ENCODE measurements at regions not wholly inside any gene's neighbourhood (a gene's known extent, or its start where the extent isn't known, plus 50 kb on each side); places are given as distances from the start of the nearest gene placed in this dataset.

- no peak for DNase-seq (ENCODE audit: low read depth)
Measured at GRCh38 chr4:132540797-132541196, 608.3 kb upstream of the PCDH10 start.

GRCh38 chr4:132542228-132542627 is 606.9 kb upstream of the PCDH10 start:
- no peak for DNase-seq (ENCODE audit: low read depth)

GRCh38 chr4:132548463-132548862 is 600.6 kb upstream of the PCDH10 start:
- DNase-seq (ENCODE audit: low read depth): no peak

GRCh38 chr4:132556316-132556715 is 592.8 kb upstream of the PCDH10 start:
- no peak for DNase-seq (ENCODE audit: low read depth)

DNA sequence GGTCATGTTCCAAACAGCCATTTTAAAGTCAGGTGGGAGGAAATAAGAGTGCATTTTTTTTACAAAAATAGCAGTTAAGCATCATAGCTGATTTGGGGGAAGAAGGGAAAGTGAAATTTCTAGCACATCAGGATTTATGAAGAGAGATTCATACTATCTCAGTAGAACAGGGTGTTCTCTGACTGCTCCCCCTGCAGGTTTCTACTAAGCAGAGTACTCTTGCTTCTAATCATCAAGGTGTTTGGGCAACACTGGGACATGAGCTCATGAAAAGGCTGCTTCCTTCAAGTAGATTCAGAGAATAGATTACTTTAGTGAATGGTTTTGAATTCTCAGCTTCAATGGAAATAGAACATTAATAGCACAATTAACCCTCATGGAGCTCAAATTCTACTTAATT is 591.4 kb upstream of the PCDH10 start:
- DNase-seq (ENCODE audit: low read depth): peak; percentile 48

- no peak for DNase-seq (ENCODE audit: low read depth)
Measured at GRCh38 chr4:132564920-132565319, 584.2 kb upstream of the PCDH10 start.

- DNase-seq (ENCODE audit: low read depth): no peak
Measured at GRCh38 chr4:132565542-132565941, 583.6 kb upstream of the PCDH10 start.

DNA sequence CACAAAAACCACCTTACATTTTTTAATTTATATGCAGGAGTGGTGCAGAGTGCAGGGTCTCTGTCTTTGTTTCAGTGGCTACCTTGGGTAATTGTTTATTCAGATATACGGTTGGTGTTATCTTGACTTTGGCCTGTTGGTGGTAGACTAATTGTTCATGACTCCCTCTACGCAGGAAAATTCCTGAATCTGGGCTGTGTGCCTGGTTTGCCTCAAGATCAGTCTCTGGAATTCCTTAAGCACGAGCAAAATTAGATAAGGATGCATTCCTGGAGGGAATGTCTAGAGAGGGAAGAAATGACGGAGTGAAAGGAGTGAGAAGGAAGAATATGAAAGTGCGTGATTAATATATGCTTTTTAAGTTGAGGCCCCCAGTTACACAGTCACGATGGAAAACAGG is 576.9 kb upstream of the PCDH10 start:
- peak; percentile 97 for DNase-seq (ENCODE audit: low read depth)

GRCh38 chr4:132587626-132588025 is 561.5 kb upstream of the PCDH10 start:
- no peak for DNase-seq (ENCODE audit: low read depth)

DNA sequence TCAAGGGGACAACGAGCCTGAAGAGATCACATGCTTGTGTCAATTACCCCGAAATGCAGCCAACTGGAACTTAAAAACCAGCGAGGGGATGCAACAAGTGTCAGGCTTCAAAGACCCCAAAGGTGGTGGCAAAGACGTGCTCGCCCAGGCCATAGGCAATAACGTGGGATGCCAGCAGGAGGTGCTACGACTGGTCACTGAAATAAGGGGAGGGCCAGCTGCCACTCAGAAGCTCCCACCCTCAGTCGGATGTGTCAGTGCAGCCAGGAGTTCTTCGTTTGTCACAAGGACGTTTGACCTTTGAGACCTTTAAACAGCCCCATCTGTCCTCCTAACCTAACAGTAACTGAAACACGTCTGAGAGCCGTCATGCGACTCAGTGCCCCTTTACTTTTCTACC is 556.8 kb upstream of the PCDH10 start:
- DNase-seq (ENCODE audit: low read depth): no peak

DNA sequence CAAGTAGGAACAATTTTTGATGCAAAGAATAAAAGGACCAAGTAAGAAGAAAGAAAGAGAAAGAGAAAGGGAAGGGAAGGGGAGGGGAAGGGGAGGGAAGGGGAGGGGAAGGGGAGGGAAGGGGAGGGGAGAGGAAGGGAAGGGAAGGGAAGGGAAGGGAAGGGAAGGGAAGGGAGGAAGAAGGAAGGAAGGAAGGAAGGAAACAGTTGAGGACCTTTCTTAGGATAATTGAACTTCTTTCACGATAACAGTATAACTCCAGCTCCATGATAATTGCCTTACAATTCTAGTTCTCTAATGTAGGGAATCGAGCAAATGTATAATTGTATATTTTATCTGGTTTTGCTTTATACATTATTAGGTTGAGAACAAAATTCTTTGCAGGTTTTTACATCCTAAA is 556.2 kb upstream of the PCDH10 start:
- DNase-seq (ENCODE audit: low read depth): no peak

DNA sequence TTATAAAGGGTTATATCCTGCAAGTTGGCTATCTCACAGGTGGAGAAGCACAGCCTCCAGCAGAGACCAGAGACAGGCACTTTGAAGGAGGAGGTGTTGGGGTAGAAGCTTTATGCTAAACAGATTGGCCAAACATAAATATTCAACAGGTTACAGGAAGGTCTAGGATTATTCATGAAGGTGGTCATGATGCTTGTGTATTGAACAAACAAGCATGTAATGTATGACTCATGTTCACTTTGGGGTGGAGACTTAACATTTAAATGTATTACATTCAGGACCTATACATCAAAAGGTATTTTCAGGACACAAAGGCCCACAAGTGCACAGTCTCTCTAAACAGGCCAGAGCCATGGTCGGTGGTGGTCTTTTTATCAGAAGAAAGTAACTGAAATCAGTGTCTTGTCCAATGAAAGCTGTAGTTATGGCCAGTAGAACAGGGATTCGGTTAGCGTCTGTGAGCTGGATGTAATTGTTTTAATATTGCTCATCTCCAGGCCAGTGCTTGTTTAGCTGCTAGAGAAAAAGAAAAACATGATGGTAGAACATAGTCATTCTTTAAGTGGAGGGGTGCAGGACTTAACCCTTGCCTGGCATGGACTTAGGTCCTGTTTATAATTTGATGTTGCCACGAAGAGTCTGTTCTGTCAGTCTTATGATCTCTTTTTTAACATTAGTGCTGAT is 555.2 kb upstream of the PCDH10 start:
- no peak for DNase-seq (ENCODE audit: low read depth)

DNA sequence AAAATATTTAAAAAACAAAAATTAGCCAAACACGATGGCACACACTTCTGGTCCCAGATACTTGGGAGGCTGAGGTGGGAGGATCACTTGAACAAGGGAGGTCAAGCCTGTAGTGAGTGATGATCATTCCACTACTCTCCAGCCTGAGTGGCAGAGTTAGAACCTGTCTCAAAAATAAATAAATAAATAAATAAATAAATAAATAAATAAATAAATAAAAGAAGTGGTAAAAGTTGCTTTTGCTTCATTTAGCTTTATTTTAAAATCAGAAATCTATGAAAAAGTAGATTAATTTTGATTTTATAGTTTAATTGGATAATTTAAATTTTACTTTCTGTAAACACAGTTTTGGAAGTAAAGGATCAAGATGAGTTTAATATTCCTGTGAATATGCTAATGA is 552.9 kb upstream of the PCDH10 start:
- DNase-seq (ENCODE audit: low read depth): no peak

GRCh38 chr4:132605551-132605950 is 543.5 kb upstream of the PCDH10 start:
- no peak for DNase-seq (ENCODE audit: low read depth)

GRCh38 chr4:132614682-132615081 is 534.4 kb upstream of the PCDH10 start:
- peak; percentile 16 for DNase-seq (ENCODE audit: low read depth)

- no peak for DNase-seq (ENCODE audit: low read depth)
Measured at GRCh38 chr4:132619968-132620367, 529.1 kb upstream of the PCDH10 start.

- peak; percentile 52 for DNase-seq (ENCODE audit: low read depth)
Measured at GRCh38 chr4:132642016-132642817, 506.9 kb upstream of the PCDH10 start.

DNA sequence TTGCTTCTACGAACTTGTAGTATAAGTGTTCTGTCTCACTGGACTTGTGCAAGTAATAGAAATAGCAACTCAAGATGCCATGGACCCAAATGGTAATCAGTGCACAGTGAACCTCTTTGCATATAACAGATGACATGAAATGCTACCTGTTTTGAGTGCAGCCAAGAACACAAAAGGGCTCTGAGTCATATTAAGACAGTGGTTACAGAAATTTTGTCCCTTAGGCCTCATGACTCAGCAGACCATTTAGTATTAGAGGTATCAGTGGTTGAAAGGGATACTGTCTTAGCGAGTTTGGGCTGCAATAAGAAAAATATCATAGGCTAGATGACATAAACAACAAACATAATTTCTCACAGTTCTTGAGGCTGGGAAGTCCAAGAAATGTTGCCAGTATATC is 502.9 kb upstream of the PCDH10 start:
- no peak for DNase-seq (ENCODE audit: low read depth)

DNA sequence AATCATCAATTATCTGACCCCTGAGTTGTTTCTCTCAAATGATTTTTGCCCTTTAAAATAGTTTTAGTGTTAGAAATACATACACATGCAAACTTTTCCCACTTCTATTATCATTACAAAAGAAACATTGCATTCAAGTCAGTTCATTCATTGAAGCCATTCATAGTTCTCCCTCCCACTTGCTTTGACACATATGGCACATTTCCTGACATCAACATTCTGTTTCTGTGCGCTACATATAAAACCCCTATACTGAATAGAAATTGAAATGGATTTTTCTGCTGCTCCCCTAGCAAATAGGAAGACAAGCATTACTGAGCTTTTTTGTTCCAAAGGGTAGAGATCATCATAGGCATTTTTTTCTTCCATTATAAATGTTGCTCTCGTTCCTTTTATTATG is 497.9 kb upstream of the PCDH10 start:
- no peak for DNase-seq (ENCODE audit: low read depth)

- DNase-seq (ENCODE audit: low read depth): no peak
Measured at GRCh38 chr4:132660181-132660580, 488.9 kb upstream of the PCDH10 start.

GRCh38 chr4:132662456-132662855 is 486.6 kb upstream of the PCDH10 start:
- DNase-seq (ENCODE audit: low read depth): no peak

DNA sequence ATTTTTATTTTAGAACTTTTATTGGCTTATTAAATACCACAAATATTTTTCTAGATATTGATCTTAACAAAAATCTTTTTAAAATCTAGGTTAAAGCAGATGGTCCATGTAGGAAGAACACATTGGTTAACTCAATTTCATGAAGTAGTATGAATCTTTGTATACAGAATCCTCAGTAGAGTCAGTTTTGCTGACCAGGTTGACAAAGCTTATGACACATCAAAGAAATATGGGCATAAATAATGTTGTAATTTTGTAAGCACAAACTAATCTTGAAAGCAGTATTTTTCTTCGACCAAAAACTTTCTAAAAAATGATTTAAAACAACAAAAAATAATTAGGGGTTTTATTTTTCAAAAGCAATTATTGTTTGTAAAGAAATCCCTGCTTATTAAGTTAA is 479.3 kb upstream of the PCDH10 start:
- peak; percentile 56 for DNase-seq (ENCODE audit: low read depth)

DNA sequence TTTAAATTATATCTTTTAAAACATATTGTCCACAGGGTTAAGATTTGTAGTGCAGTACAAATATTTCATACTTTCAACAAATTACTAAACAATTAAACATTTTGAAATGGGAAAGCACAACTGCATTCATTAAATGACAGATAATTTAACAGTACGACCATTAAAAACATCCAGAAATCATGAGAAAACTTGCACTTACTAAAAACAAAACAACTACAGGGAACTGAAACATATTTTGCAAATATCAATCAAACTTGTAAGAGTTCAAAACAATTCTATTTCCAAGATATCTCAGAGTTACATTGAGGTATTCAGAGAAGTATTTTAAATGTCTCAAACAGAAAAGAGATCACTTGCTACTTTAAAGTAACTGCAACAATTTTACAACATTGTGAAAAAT is 478.5 kb upstream of the PCDH10 start:
- DNase-seq (ENCODE audit: low read depth): no peak

GRCh38 chr4:132683957-132684356 is 465.1 kb upstream of the PCDH10 start:
- DNase-seq (ENCODE audit: low read depth): no peak

All from amniotic epithelial cell (primary cell).